Immature natural killer cell (primary cell): ENCODE measurements at regions not wholly inside any gene's neighbourhood (a gene's known extent, or its start where the extent isn't known, plus 50 kb on each side); places are given as distances from the start of the nearest gene placed in this dataset.

Experiments
- DNase-seq, 3 donors: peaks; one replicate each; pipeline ENCODE4 v3.0.0; 2022; ENCODE audit warnings: mixed read lengths in 1 of 3
- H3K27ac Mint-ChIP-seq, 6 donors: one replicate each; pipeline ENCODE4 v1.8.0; 2020; ENCODE audit warnings: mixed read lengths in 6 of 6, mild to moderate bottlenecking in 5 of 6, inconsistent platforms in 4 of 6, moderate library complexity in 3 of 6
- H3K27me3 Mint-ChIP-seq, 3 donors: one replicate each; pipeline ENCODE4 v1.8.0; 2020 to 2021; ENCODE audit warnings: low read depth in 3 of 3, mild to moderate bottlenecking in 3 of 3, mixed read lengths in 3 of 3, moderate library complexity in 3 of 3, inconsistent platforms in 1 of 3
- H3K36me3 Mint-ChIP-seq, 3 donors: one replicate each; pipeline ENCODE4 v1.8.0; 2020; ENCODE audit warnings: mixed read lengths in 3 of 3, inconsistent platforms in 2 of 3, mild to moderate bottlenecking in 2 of 3
- H3K4me1 Mint-ChIP-seq, 2 donors: one replicate each; pipeline ENCODE4 v1.8.0; 2020; ENCODE audit warnings: inconsistent platforms in 2 of 2, mild to moderate bottlenecking in 2 of 2, mixed read lengths in 2 of 2, moderate library complexity in 1 of 2
- H3K4me3 Mint-ChIP-seq, 5 donors: one replicate each; pipeline ENCODE4 v1.8.0; 2020; ENCODE audit warnings: mild to moderate bottlenecking in 5 of 5, mixed read lengths in 5 of 5, inconsistent platforms in 3 of 5, moderate library complexity in 3 of 5
- H3K9me3 Mint-ChIP-seq, 6 donors: one replicate each; pipeline ENCODE4 v1.8.0; 2020; ENCODE audit warnings: mild to moderate bottlenecking in 6 of 6, mixed read lengths in 6 of 6, inconsistent platforms in 4 of 6, moderate library complexity in 3 of 6

DNA sequence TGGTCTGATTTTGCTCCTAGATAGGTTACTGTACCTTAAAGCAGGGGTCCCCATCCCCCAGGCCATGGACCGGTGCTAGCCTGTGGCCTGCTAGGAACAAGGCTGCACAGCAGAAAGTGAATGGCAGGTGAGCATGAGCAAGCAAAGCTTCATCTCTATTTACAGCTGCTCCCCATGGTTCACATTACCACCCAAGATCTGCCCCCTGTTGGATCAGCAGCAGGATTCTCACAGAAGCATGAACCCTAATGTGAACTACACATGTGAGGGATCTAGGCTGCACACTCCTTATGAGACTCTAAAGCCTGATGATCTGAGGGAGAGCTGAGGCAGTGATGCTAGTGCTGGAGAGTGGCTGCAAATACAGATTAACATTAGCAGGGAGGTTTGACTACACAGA, 78.1 kb downstream of the DRD1 start:
- H3K27me3 Mint-ChIP-seq = peaks cover 4 to 10% (median 4%) of the 10 kb centered on the region in 3 donors
- no peaks in the 10 kb centered on the region for H3K9me3 Mint-ChIP-seq
- H3K36me3 Mint-ChIP-seq = no peaks in the 10 kb centered on the region
- H3K27ac Mint-ChIP-seq = no peak overlapping the region
- no peaks in the 10 kb centered on the region for H3K4me1 Mint-ChIP-seq
- DNase-seq = no peak
- H3K4me3 Mint-ChIP-seq = no peak overlapping the region

DNA sequence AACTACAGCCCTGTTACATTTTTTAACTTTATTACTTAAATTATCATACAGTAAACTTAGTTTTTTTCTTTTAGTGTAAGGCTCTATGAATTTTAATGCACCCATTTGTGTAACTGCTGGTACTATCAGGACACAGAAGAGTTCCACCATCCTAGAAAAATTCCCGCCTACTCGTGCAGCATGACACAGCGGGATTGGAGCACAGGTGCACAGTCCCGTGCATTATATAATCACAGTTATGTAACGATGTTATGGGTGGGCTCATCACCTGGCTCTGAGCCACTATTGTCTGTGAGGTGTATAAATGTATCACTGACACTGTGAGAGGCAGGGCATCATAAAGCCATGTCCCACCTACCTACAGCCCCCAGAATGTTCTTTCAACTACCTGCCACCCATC, 80.7 kb downstream of the DRD1 start:
- no peak overlapping the region for H3K27ac Mint-ChIP-seq
- no peaks in the 10 kb centered on the region for H3K4me1 Mint-ChIP-seq
- H3K27me3 Mint-ChIP-seq = peaks cover 4 to 8% (median 6%) of the 10 kb centered on the region in 3 donors
- no peak for DNase-seq
- no peaks in the 10 kb centered on the region for H3K9me3 Mint-ChIP-seq
- H3K36me3 Mint-ChIP-seq = no peaks in the 10 kb centered on the region
- H3K4me3 Mint-ChIP-seq = no peak overlapping the region

DNA sequence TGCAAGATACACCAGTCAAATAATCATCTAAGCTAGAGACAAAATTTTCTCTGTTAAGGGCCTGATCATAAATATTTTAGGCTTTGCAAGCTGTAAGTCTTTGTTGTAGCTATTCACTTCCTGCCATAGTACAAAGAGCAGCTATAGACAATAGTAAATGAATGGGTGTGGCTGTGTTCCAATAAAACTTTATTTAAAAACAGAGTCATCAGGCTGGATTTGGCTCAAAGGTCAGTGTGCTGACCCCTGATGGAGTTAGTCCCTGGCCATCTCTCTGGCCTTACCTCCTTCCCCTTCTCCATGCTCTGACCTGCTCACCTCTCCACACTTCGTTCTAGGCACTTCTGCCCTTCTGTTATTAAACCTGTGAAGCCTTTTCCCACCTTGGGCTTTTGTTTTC, 86.0 kb downstream of the DRD1 start:
- Mint-ChIP-seq H3K36me3 (no peaks in the 10 kb centered on the region), H3K4me3 (no peak overlapping the region), H3K27ac (no peak overlapping the region), H3K9me3 (no peaks in the 10 kb centered on the region), H3K4me1 (no peaks in the 10 kb centered on the region), H3K27me3 (peaks cover 4 to 15% (median 7%) of the 10 kb centered on the region in 3 donors)
- DNase-seq = no peak

DNA sequence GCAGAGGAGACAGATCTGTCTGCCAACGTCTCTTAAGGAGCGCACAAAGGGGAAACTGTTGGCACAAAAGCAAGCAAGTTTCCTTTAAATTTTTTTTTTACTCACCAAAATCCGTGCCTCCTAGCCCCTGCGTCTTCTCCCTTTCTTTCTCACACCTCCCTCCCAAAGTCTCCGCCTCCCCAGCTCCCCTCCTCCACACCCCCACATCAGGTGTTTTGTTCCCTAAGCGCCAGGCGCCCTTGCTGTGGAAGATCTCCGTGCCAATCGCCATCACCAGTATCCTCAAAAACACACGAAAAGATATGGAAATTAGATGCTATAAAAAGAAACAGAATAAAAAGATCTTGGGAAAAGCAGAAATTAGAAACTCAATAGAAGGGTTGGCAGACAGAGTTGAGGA, 87.6 kb downstream of the DRD1 start:
- no peak overlapping the region for H3K27ac Mint-ChIP-seq
- peaks cover 4 to 13% (median 5%) of the 10 kb centered on the region in 3 donors for H3K27me3 Mint-ChIP-seq
- H3K4me3 Mint-ChIP-seq = no peak overlapping the region
- no peaks in the 10 kb centered on the region for H3K4me1 Mint-ChIP-seq
- no peak for DNase-seq
- H3K36me3 Mint-ChIP-seq = no peaks in the 10 kb centered on the region
- H3K9me3 Mint-ChIP-seq = no peaks in the 10 kb centered on the region

DNA sequence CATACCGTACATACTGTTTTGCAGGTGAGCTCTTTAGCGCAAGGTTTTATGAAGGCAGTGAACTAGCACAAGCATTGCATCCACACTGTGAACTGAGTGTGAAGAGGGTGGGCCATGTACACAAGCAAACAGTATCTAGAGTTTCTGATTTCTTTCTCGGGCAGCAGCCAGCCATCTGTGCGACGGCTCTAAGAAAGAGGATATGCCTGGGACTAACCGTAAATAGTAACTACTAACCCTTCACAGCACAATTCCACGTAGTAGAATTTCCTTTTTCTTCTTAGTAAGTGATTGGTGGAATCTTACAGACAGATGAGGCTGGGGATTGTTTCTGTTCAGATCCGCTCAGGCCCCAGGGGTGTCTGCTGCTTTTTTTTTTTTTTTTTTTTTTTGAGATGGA, 89.0 kb downstream of the DRD1 start:
- Mint-ChIP-seq H3K27ac (no peak overlapping the region), H3K4me3 (no peak overlapping the region), H3K36me3 (no peaks in the 10 kb centered on the region), H3K4me1 (no peaks in the 10 kb centered on the region), H3K9me3 (no peaks in the 10 kb centered on the region), H3K27me3 (peaks cover 4 to 13% (median 5%) of the 10 kb centered on the region in 3 donors)
- DNase-seq = no peak

DNA sequence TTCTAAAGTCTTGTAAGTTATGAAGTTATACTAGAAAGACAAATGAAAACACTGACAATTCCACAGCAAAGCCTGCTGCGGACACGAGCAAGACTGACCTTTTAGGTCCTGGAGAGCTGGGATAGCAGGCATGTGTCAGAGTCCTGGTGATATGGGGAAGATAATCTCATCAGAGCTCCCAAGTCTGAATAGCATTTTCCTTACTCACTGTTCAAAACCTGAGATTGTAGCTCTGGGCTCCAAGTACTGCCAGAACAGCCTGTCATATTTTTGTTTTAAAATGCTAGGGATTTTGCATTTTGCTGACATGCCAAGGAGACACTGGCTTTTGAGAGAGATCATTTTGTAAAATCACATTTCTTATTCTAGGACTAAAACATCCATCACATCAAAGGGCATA, 90.1 kb downstream of the DRD1 start:
- DNase-seq = no peak
- H3K9me3 Mint-ChIP-seq = no peaks in the 10 kb centered on the region
- no peak overlapping the region for H3K27ac Mint-ChIP-seq
- H3K4me3 Mint-ChIP-seq = no peak overlapping the region
- no peaks in the 10 kb centered on the region for H3K36me3 Mint-ChIP-seq
- no peaks in the 10 kb centered on the region for H3K4me1 Mint-ChIP-seq
- H3K27me3 Mint-ChIP-seq = peaks cover 4 to 13% (median 4%) of the 10 kb centered on the region in 3 donors

DNA sequence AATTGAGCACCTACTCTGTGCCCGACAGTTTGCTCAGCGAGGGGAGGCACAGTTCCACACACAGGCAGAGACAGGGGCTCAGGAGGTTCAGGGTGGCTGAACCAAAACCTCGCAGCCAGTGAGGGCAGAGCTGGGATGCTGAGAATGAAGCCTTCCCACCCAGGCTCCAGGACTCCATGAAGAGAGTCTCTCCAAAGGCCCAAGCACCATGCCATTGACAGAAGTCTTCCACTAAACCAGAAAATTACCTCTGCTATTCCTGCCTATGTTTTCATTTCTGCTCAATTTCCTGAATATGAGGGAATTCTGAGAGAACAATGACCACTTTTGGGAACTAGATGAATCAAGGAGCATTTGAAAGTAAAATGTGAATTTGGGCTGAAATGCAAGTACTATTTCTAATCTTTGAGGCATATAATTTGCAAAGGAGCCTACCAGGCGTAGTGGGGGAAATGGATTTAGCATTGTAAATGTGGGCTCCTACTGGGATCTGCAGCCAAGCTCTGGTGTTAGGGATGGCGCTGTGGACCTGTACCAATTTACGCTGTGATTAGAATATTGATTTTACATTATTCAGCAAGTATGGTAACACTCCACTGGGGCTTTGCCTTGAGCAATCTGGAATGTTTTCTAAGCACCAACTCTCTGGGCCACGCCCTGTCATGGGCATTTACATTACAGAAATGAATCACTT, 91.9 kb downstream of the DRD1 start:
- Mint-ChIP-seq H3K36me3 (no peaks in the 10 kb centered on the region), H3K27me3 (peaks cover 2 to 8% (median 5%) of the 10 kb centered on the region in 3 donors), H3K4me3 (no peak overlapping the region), H3K9me3 (no peaks in the 10 kb centered on the region), H3K27ac (no peak overlapping the region), H3K4me1 (no peaks in the 10 kb centered on the region)
- no peak for DNase-seq

DNA sequence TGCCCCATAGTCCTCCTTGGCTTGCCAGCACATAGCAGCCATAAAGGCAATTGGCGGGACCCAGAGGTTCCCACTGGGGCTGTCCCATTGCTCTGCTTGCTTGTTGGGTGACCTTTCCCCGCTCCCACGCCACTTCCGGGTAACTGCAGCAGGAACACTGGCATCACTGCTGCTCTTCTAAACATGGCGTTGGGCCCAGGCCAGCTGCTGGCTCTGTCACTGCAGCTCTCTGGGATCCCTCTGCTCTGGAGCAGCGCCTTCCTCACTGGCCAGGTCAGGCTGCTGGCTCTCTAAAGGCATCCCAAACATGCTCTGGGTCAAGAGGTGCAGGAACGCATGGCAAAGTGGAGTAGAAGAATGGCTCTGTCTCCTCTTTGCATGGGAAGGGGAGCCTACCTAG, 92.9 kb downstream of the DRD1 start:
- DNase-seq = no peak
- H3K9me3 Mint-ChIP-seq = peaks cover 0 to 4% (median 0%) of the 10 kb centered on the region in 6 donors
- no peaks in the 10 kb centered on the region for H3K4me1 Mint-ChIP-seq
- H3K4me3 Mint-ChIP-seq = no peak overlapping the region
- no peak overlapping the region for H3K27ac Mint-ChIP-seq
- H3K27me3 Mint-ChIP-seq = peaks cover 2 to 8% (median 5%) of the 10 kb centered on the region in 3 donors
- H3K36me3 Mint-ChIP-seq = no peaks in the 10 kb centered on the region

DNA sequence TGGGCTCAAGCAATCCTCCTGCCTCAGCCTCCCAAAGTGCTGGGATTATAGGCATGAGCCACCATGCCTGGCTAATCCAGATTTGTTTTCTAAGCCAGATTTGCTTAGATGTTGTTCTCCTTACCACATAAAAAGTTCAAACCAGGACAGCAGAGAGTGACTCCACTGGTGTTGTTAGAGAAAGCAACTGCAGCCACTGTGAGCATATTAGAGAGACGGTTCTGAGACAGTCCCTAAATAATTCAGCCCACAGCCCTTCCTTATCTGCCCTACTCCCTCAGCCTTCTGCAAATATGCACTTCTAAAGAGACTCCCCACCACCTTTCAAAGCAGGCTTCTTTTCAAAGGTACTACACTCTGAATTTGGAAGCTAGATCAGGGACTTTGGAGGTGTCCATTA, 96.1 kb downstream of the DRD1 start:
- peaks cover 0 to 7% (median 0%) of the 10 kb centered on the region in 6 donors for H3K9me3 Mint-ChIP-seq
- H3K27me3 Mint-ChIP-seq = peaks cover 0 to 4% (median 0%) of the 10 kb centered on the region in 3 donors
- H3K27ac Mint-ChIP-seq = no peak overlapping the region
- H3K4me3 Mint-ChIP-seq = no peak overlapping the region
- DNase-seq = no peak
- no peaks in the 10 kb centered on the region for H3K36me3 Mint-ChIP-seq
- H3K4me1 Mint-ChIP-seq = no peaks in the 10 kb centered on the region

DNA sequence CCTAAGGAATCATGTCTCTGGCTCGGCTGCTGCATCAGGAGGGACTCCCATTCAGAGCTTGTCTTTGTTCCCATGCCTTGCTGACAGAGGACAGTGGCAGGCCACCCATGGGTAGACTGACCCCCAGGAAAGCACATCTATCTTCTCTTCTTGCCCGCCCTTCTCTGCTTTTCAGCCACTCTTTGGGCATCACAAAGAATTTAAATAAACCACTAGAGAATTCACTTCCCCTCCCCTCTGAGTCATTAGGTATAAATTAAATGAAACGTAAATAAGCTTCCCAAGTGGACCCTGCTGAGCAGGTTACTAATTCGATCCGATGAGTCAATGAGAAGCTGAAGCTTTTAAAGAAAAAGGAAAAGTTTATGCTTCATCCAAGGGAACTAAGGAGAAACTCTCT, 97.0 kb downstream of the DRD1 start:
- no peaks in the 10 kb centered on the region for H3K4me1 Mint-ChIP-seq
- no peak overlapping the region for H3K4me3 Mint-ChIP-seq
- no peaks in the 10 kb centered on the region for H3K36me3 Mint-ChIP-seq
- H3K27me3 Mint-ChIP-seq = peaks cover 0 to 4% (median 0%) of the 10 kb centered on the region in 3 donors
- H3K27ac Mint-ChIP-seq = no peak overlapping the region
- DNase-seq = no peak
- H3K9me3 Mint-ChIP-seq = peaks cover 0 to 7% (median 0%) of the 10 kb centered on the region in 6 donors

DNA sequence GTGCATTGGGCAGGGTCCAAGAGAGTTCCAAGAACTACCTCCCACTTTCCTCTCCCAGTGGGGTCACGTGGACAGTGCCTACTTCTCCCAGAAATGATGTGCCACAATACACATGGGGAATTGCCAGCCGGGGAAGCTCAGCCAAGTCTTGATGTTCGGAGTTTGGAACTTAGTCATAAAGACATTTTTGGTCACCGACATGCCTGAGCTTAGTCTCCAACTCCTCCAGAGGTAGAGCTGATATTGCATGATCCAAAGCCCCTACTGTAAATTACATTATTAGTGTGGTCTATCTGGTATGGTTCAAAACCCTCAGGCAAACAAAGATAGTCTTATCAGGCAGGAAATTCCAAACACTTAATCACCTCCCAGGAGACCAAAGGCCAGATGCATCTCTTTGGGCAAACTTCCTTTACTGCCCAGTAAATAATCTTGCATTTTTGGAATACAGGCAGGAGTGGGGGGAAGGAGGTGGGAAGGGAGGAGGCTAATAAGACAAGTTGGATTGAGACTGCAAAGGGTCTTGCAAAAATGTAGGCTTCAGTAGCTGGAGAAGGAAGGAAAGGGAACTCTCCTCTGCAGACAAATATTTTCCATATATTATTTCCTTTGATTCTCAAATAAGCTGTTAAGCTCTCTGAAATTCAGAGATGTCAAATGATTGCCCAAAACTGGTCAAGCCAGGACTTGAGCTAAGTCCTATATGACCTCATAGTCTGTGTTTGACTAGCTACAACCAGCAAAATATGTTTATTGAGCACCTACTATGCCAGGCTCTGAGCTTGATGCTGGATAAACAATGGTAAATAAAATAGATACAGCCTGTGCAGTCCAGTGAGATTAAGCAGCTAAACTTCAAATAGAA, 99.4 kb downstream of the DRD1 start:
- no peaks in the 10 kb centered on the region for H3K4me1 Mint-ChIP-seq
- DNase-seq = no peak
- no peak overlapping the region for H3K4me3 Mint-ChIP-seq
- no peak overlapping the region for H3K27ac Mint-ChIP-seq
- H3K27me3 Mint-ChIP-seq = peaks cover 0 to 4% (median 0%) of the 10 kb centered on the region in 3 donors
- H3K36me3 Mint-ChIP-seq = no peaks in the 10 kb centered on the region
- peaks cover 0 to 7% (median 0%) of the 10 kb centered on the region in 6 donors for H3K9me3 Mint-ChIP-seq

DNA sequence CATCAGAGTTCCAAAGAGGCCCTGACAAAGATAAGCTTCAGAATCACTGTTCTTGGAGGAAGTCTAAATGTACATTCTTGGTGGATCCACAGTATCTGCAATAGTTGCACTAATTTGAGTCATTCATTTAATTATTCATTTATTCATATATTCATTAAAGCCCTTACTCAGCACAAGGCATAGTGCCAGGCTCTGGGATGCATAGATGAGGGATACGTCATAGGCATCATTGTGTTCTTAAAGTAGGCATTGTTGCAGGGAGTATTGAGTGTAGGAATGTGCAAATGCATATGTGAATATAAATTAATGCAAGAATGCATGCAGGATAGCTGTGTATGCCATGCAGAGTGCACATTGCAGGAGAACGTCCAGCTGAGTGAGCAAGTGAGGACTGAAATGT, 100.7 kb downstream of the DRD1 start:
- Mint-ChIP-seq H3K27ac (no peak overlapping the region), H3K9me3 (peaks cover 0 to 7% (median 0%) of the 10 kb centered on the region in 6 donors), H3K4me1 (no peaks in the 10 kb centered on the region), H3K4me3 (no peak overlapping the region), H3K36me3 (no peaks in the 10 kb centered on the region), H3K27me3 (peaks cover 2 to 4% (median 2%) of the 10 kb centered on the region in 3 donors)
- DNase-seq = no peak

DNA sequence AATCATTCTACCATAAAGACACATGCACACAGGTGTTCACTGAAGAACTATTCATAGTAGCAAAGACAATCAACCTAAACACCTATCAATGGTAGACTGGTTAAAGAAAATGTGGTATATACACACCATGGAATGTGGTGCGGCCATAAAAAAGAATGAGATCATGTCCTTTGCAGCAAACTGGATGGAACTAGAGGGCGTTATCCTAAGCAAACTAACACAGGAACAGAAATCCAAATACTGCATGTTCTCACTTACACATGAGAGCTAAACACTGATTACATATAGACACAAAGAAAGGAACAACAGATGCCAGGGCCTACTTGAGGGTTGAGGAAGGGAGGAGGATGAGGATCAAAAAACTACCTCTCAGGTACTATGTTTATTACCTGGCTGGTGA, 103.8 kb downstream of the DRD1 start:
- H3K36me3 Mint-ChIP-seq = no peaks in the 10 kb centered on the region

DNA sequence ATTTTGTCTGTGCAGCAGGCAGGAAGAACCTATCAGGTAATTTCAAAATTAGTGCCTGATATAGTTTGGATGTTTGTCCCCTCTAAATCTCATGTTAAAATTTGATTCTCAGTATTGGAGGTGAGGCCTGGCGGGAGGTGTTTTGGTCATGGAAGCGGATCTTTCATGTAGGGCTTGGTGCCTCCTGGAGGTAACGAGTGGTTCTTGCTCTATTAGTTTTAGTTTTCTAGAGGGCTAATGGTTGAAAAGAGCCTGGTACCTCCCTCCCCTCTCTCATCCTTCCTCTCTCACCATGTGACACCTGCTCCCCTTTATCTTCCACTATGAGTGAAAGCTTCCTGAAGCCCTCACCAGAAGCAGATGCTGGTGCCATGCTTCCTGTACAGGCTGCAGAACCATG, 106.3 kb downstream of the DRD1 start:
- peaks cover 0 to 2% (median 0%) of the 10 kb centered on the region in 6 donors for H3K9me3 Mint-ChIP-seq
- no peaks in the 10 kb centered on the region for H3K36me3 Mint-ChIP-seq
- H3K4me3 Mint-ChIP-seq = no peak overlapping the region
- H3K27me3 Mint-ChIP-seq = peaks cover 0 to 9% (median 3%) of the 10 kb centered on the region in 3 donors
- H3K27ac Mint-ChIP-seq = no peak overlapping the region
- no peaks in the 10 kb centered on the region for H3K4me1 Mint-ChIP-seq
- DNase-seq = no peak

More for the DNA sequence above, 103.8 kb downstream of the DRD1 start:
- no peak overlapping the region for H3K27ac Mint-ChIP-seq
- no peak overlapping the region for H3K4me3 Mint-ChIP-seq
- peaks cover 0 to 2% (median 0%) of the 10 kb centered on the region in 6 donors for H3K9me3 Mint-ChIP-seq
- H3K4me1 Mint-ChIP-seq = no peaks in the 10 kb centered on the region
- H3K27me3 Mint-ChIP-seq = peaks cover 0 to 9% (median 2%) of the 10 kb centered on the region in 3 donors
- no peak for DNase-seq
